IMR-90 (cell line): ENCODE measurements at regions not wholly inside any gene's neighbourhood (a gene's known extent, or its start where the extent isn't known, plus 50 kb on each side); places are given as distances from the start of the nearest gene placed in this dataset.

Experiments used
- ATAC-seq: fragments of 200-7000 bp; cut with Tn5 transposase; 2 replicates; pipeline ENCODE4 v1.9.1; 2020; ENCODE audit warnings: low read depth, mild to moderate bottlenecking, moderate library complexity
- BruUV-seq: library from RNA; stranded (reverse); fragments of 400-500 nt; replicated peaks from 2 replicates; lab custom pipeline; 2021; lab: Mats Ljungman, UMichigan
- CTCF ChIA-PET: fragments of 300-600 bp; formaldehyde crosslinking; extraction: SDS; loops from one replicate; lab custom pipeline; 2021; ENCODE audit warnings: antibody characterized with exemption; lab: Yijun Ruan, JAX
- POLR2A ChIA-PET: fragments of 300-600 bp; sonication (Branson Sonifier 250); formaldehyde crosslinking; loops from one replicate; lab custom pipeline; 2022; ENCODE audit warnings: antibody characterized with exemption; ENCODE audit not compliant: unreplicated experiment; lab: Charles Lee
- DNase-seq: peaks from one replicate; pipeline ENCODE4 v3.0.0; 2013
- H2AFZ ChIP-seq: replicated peaks from 2 replicates; pipeline ENCODE3; 2013; ENCODE audit warnings: low read length, mild to moderate bottlenecking; ENCODE audit not compliant: poor library complexity
- H2AK5ac ChIP-seq: 2 replicates; pipeline ENCODE4 v1.6.1; 2013; ENCODE audit warnings: low read depth, low read length, inconsistent platforms
- H2AK9ac ChIP-seq: replicated peaks from 2 replicates; pipeline ENCODE3; 2013; ENCODE audit warnings: mild to moderate bottlenecking, low read depth, low read length, moderate library complexity; ENCODE audit not compliant: poor library complexity
- H2BK120ac ChIP-seq: 2 replicates; pipeline ENCODE4 v1.6.1; 2013; ENCODE audit warnings: low read depth, low read length, inconsistent platforms
- H2BK15ac ChIP-seq: 3 replicates; pipeline ENCODE4 v1.6.1; 2013; ENCODE audit warnings: low read depth, low read length, inconsistent platforms
- H2BK20ac ChIP-seq: 2 replicates; pipeline ENCODE4 v1.6.1; 2013; ENCODE audit warnings: low read depth, mild to moderate bottlenecking, inconsistent platforms, low read length, moderate library complexity
- H2BK5ac ChIP-seq: 2 replicates; pipeline ENCODE4 v1.6.1; 2013; ENCODE audit warnings: mild to moderate bottlenecking, low read depth, low read length, inconsistent platforms; ENCODE audit not compliant: poor library complexity, severe bottlenecking
- H3K14ac ChIP-seq: replicated peaks from 2 replicates; pipeline ENCODE4 v1.6.1; 2013; ENCODE audit warnings: low read depth, low read length, inconsistent platforms
- H3K18ac ChIP-seq: 2 replicates; pipeline ENCODE4 v1.6.1; 2013; ENCODE audit warnings: low read depth, low read length, control low read depth
- H3K23ac ChIP-seq: 2 replicates; pipeline ENCODE4 v1.6.1; 2013; ENCODE audit warnings: low read depth, low read length, inconsistent platforms
- H3K27ac ChIP-seq: 2 replicates; pipeline ENCODE4 v1.5.1; 2013; ENCODE audit warnings: mild to moderate bottlenecking, control low read depth, low read length; ENCODE audit not compliant: insufficient read depth
- H3K27me3 ChIP-seq: 2 replicates; pipeline ENCODE4 v1.6.1; 2013; ENCODE audit warnings: low read length; ENCODE audit not compliant: control insufficient read depth, insufficient read depth
- H3K36me3 ChIP-seq: 2 replicates; pipeline ENCODE4 v1.6.1; 2013; ENCODE audit warnings: low read length, mixed read lengths; ENCODE audit not compliant: control insufficient read depth, insufficient read depth
- H3K4ac ChIP-seq: 2 replicates; pipeline ENCODE4 v1.6.1; 2013; ENCODE audit warnings: low read depth, low read length, inconsistent platforms
- H3K4me1 ChIP-seq: 2 replicates; pipeline ENCODE4 v1.6.1; 2013; ENCODE audit warnings: low read length, mixed read lengths; ENCODE audit not compliant: control insufficient read depth, insufficient read depth
- H3K4me2 ChIP-seq: 2 replicates; pipeline ENCODE4 v1.6.1; 2013; ENCODE audit warnings: low read depth, mild to moderate bottlenecking, control low read depth, low read length, moderate library complexity
- H3K4me3 ChIP-seq: 2 replicates; pipeline ENCODE4 v1.5.1; 2013; ENCODE audit warnings: low read depth, mild to moderate bottlenecking, control low read depth, low read length, moderate library complexity; ENCODE audit not compliant: insufficient read depth
- H3K56ac ChIP-seq: 2 replicates; pipeline ENCODE4 v1.6.1; 2013; ENCODE audit warnings: low read length, inconsistent platforms; ENCODE audit not compliant: insufficient read depth; ENCODE audit errors: extremely low read depth
- H3K79me1 ChIP-seq, 2 experiments: 2 replicates each; pipeline ENCODE4 v1.6.1; 2013; ENCODE audit warnings: low read length in 2 of 2, inconsistent platforms in 1 of 2, low read depth in 1 of 2
- H3K9ac ChIP-seq: 2 replicates; pipeline ENCODE4 v1.6.1; 2013; ENCODE audit warnings: low read depth, low read length, control low read depth
- H3K9me1 ChIP-seq: 2 replicates; pipeline ENCODE4 v1.6.1; 2013; ENCODE audit warnings: low read length, inconsistent platforms; ENCODE audit not compliant: insufficient read depth
- H3K9me3 ChIP-seq: 2 replicates; pipeline ENCODE4 v1.6.1; 2013; ENCODE audit warnings: low read length; ENCODE audit not compliant: control insufficient read depth, insufficient read depth
- H4K20me1 ChIP-seq: 2 replicates; pipeline ENCODE4 v1.6.1; 2013; ENCODE audit warnings: low read length, inconsistent platforms; ENCODE audit not compliant: insufficient read depth
- H4K5ac ChIP-seq: 2 replicates; pipeline ENCODE4 v1.6.1; 2013; ENCODE audit warnings: mild to moderate bottlenecking, low read depth, low read length, control low read depth
- H4K8ac ChIP-seq, 2 experiments: 2 replicates each; pipeline ENCODE4 v1.6.1; 2013; ENCODE audit warnings: low read depth in 2 of 2, low read length in 2 of 2, control low read depth in 1 of 2, inconsistent platforms in 1 of 2
- H4K91ac ChIP-seq: 2 replicates; pipeline ENCODE4 v1.6.1; 2013; ENCODE audit warnings: low read depth, low read length, inconsistent platforms; ENCODE audit not compliant: insufficient read depth
- BHLHE40 ChIP-seq: fragments of 150-350 bp; IDR thresholded peaks from 2 replicates; pipeline ENCODE4 v1.6.1; 2016; ENCODE audit warnings: mild to moderate bottlenecking, low read depth, low read length
- CEBPB ChIP-seq: IDR thresholded peaks from 2 replicates; pipeline ENCODE4 v1.6.1; 2012; ENCODE audit warnings: low read depth, low read length, improper control_type of control experiment
- CHD1 ChIP-seq: IDR thresholded peaks from 2 replicates; pipeline ENCODE4 v1.6.1; 2012; ENCODE audit warnings: low read depth, low read length, improper control_type of control experiment
- CTCF ChIP-seq: conservative IDR thresholded peaks from 2 replicates; pipeline ENCODE4 v1.5.1; 2012; ENCODE audit warnings: mild to moderate bottlenecking, low read depth, low read length, improper control_type of control experiment
- ELK1 ChIP-seq: fragments of 150-350 bp; IDR thresholded peaks from 2 replicates; pipeline ENCODE4 v1.6.1; 2016; ENCODE audit warnings: low read depth, mild to moderate bottlenecking, low read length, moderate library complexity, borderline replicate concordance
- FOS ChIP-seq: fragments of 150-350 bp; IDR thresholded peaks from 2 replicates; pipeline ENCODE4 v1.6.1; 2016; ENCODE audit warnings: low read depth, low read length
- MAFK ChIP-seq: IDR thresholded peaks from 2 replicates; pipeline ENCODE4 v1.6.1; 2012; ENCODE audit warnings: low read depth, low read length, improper control_type of control experiment
- MAZ ChIP-seq: IDR thresholded peaks from 2 replicates; pipeline ENCODE4 v1.6.1; 2012; ENCODE audit warnings: low read depth, mild to moderate bottlenecking, low read length, improper control_type of control experiment, moderate library complexity, borderline replicate concordance
- MXI1 ChIP-seq: IDR thresholded peaks from 2 replicates; pipeline ENCODE4 v1.6.1; 2012; ENCODE audit warnings: low read depth, mild to moderate bottlenecking, low read length, moderate library complexity, borderline replicate concordance
- NFE2L2 ChIP-seq: fragments of 150-350 bp; IDR thresholded peaks from 2 replicates; pipeline ENCODE4 v1.6.1; 2016; ENCODE audit warnings: low read depth, mild to moderate bottlenecking, low read length
- POLR2A ChIP-seq: IDR thresholded peaks from 2 replicates; pipeline ENCODE4 v1.6.1; 2012; ENCODE audit warnings: mild to moderate bottlenecking, low read depth, low read length
- RAD21 ChIP-seq: IDR thresholded peaks from 2 replicates; pipeline ENCODE4 v1.6.1; 2012; ENCODE audit warnings: low read length, improper control_type of control experiment
- RCOR1 ChIP-seq: IDR thresholded peaks from 2 replicates; pipeline ENCODE4 v1.6.1; 2012; ENCODE audit warnings: mild to moderate bottlenecking, low read length, improper control_type of control experiment; ENCODE audit not compliant: insufficient replicate concordance
- RFX5 ChIP-seq: IDR thresholded peaks from 2 replicates; pipeline ENCODE4 v1.8.0; 2012; ENCODE audit warnings: low read depth, mild to moderate bottlenecking, low read length, moderate library complexity
- SMC3 ChIP-seq: fragments of 150-350 bp; IDR thresholded peaks from 2 replicates; pipeline ENCODE4 v1.6.1; 2016; ENCODE audit warnings: low read depth, mild to moderate bottlenecking, antibody characterized with exemption, low read length, moderate library complexity
- USF2 ChIP-seq: fragments of 150-350 bp; IDR thresholded peaks from 2 replicates; pipeline ENCODE4 v1.6.1; 2017; ENCODE audit warnings: mild to moderate bottlenecking, antibody characterized with exemption, low read length, low read depth
- WGBS, 2 experiments: methylation state at CpG; one replicate each; pipeline versions ENCODE4 v1.1.5 to v1.1.7; 2013; ENCODE audit warnings: missing lambda C conversion rate in 2 of 2; ENCODE audit not compliant: insufficient read length in 1 of 2; ENCODE audit errors: extremely low coverage in 2 of 2; 5-methylcytosine and 5-hydroxymethylcytosine counted together
- dilution Hi-C: fragments of 300-500 bp; cut with HindIII; formaldehyde crosslinking; loops from one replicate; pipeline ENCODE4 v1.14.3; 2018; ENCODE audit warnings: low sequenced_read_pairs; ENCODE audit not compliant: unreplicated experiment
- in situ Hi-C: fragments of 300-500 bp; cut with MboI; formaldehyde crosslinking; loops from 3 replicates; pipeline ENCODE4 v1.14.3; 2019; ENCODE audit warnings: low sequenced_read_pairs, inconsistent platforms, mixed read lengths
- intact Hi-C: fragments of 100-400 bp; cut with micrococcal nuclease; formaldehyde crosslinking; loops from 2 replicates; pipeline ENCODE4 v1.10.0; 2022

GRCh38 chr10:118445535-118445934 lies 103.4 kb upstream of the FAM204A start:
- no peaks in the 10 kb centered on the region for H3K9me1 ChIP-seq
- no peak overlapping the region for H2BK120ac ChIP-seq
- POLR2A ChIA-PET, result no interaction called here
- no peaks in the 10 kb centered on the region for H4K20me1 ChIP-seq
- in situ Hi-C loops (no loop called here), intact Hi-C loops (no loop called here), dilution Hi-C loops (no loop called here)
- no peaks in the 10 kb centered on the region for H3K79me1 ChIP-seq
- no peak overlapping the region for H3K9ac ChIP-seq
- no peaks in the 10 kb centered on the region for H3K36me3 ChIP-seq
- H3K9me3 ChIP-seq, result no peaks in the 10 kb centered on the region
- no peak overlapping the region for H3K27ac ChIP-seq
- BruUV-seq, result no TSS peak
- DNase-seq, result no peak
- H2AK9ac ChIP-seq, result no peak overlapping the region
- H3K18ac ChIP-seq, result no peak overlapping the region
- no peak overlapping the region for H3K23ac ChIP-seq
- H4K91ac ChIP-seq, result no peak overlapping the region
- peaks cover 2% of the 10 kb centered on the region; the same call in 1 of the 2 replicates for H3K27me3 ChIP-seq
- H2BK20ac ChIP-seq, result no peak overlapping the region
- H2AFZ ChIP-seq, result no peak overlapping the region
- no peak overlapping the region for H4K8ac ChIP-seq
- H3K56ac ChIP-seq, result no peak overlapping the region
- H3K4me1 ChIP-seq, result no peaks in the 10 kb centered on the region
- H3K14ac ChIP-seq, result no peak overlapping the region
- no peak overlapping the region for H2BK15ac ChIP-seq
- no peak overlapping the region for H2BK5ac ChIP-seq
- no peak for ATAC-seq
- H3K4me2 ChIP-seq, result no peak overlapping the region
- TF ChIP-seq MXI1, result no peak
- TF ChIP-seq CHD1, result no peak
- no peak for TF ChIP-seq BHLHE40
- TF ChIP-seq MAZ, result no peak
- no peak for TF ChIP-seq SMC3
- no peak for TF ChIP-seq CTCF
- no peak for TF ChIP-seq FOS
- no peak for TF ChIP-seq RAD21
- no peak for TF ChIP-seq RFX5
- TF ChIP-seq USF2, result no peak
- TF ChIP-seq POLR2A, result no peak
- no peak for TF ChIP-seq RCOR1
- TF ChIP-seq ELK1, result no peak
- TF ChIP-seq NFE2L2, result no peak
- TF ChIP-seq CEBPB, result no peak
- no peak for TF ChIP-seq MAFK
- H2AK5ac ChIP-seq, result no peak overlapping the region
- no peak overlapping the region for H4K5ac ChIP-seq
- H3K4me3 ChIP-seq, result no peak overlapping the region
- no peak overlapping the region for H3K4ac ChIP-seq
- 14% methylated on average over 1 of the region's 1 CpG; no CpG with 5 or more reads in 1 of the 2 experiments for WGBS, 2 experiments
- CTCF ChIA-PET, result no interaction called here
